Thyroid gland (tissue), 4 donors: ENCODE measurements at regions not wholly inside any gene's neighbourhood (a gene's known extent, or its start where the extent isn't known, plus 50 kb on each side); places are given as distances from the start of the nearest gene placed in this dataset.

Source experiments
- DNase-seq, 2 donors: peaks; one replicate each; pipeline ENCODE4 v3.0.0-alpha.2; 2019
- H3K27ac ChIP-seq, 3 donors: fragments of 200-600 bp; sonication (generic); 1 replicate in 2 of 3; 2 replicates in 1 of 3; pipeline ENCODE4 v1.5.1; 2016 to 2019; ENCODE audit warnings: mild to moderate bottlenecking in 1 of 3, moderate library complexity in 1 of 3
- H3K27me3 ChIP-seq: fragments of 200-600 bp; sonication (generic); one replicate; pipeline ENCODE4 v1.5.1; 2019
- H3K36me3 ChIP-seq, 2 donors: fragments of 200-600 bp; sonication (generic); one replicate each; pipeline ENCODE4 v1.5.1; 2016 to 2019
- H3K4me1 ChIP-seq, 2 donors: fragments of 200-600 bp; sonication (generic); one replicate each; pipeline ENCODE4 v1.5.1; 2017 to 2019
- H3K4me3 ChIP-seq, 3 donors: fragments of 200-600 bp; sonication (generic); replicated peaks in 1 of 3; 1 replicate in 2 of 3; 2 replicates in 1 of 3; pipeline ENCODE4 v1.5.1; 2016; ENCODE audit warnings: mild to moderate bottlenecking in 1 of 3
- H3K9me3 ChIP-seq: fragments of 200-600 bp; sonication (generic); one replicate; pipeline ENCODE4 v1.5.1; 2017
- CTCF ChIP-seq, 6 experiments: fragments of 200-600 bp in 3 of 6; fragments of 450-650 bp in 3 of 6; sonication (generic) in 3 of 6; IDR thresholded peaks; one replicate each; pipeline ENCODE4 v1.5.1; 2016 to 2019; ENCODE audit warnings: antibody characterized with exemption in 6 of 6, mild to moderate bottlenecking in 2 of 6, inconsistent platforms in 1 of 6, moderate library complexity in 1 of 6
- POLR2A ChIP-seq, 2 donors: fragments of 450-650 bp; IDR thresholded peaks; one replicate each; pipeline ENCODE4 v1.6.1; 2017; ENCODE audit warnings: antibody characterized with exemption in 2 of 2, mild to moderate bottlenecking in 2 of 2, moderate library complexity in 1 of 2
- WGBS, 2 donors: methylation state at CpG; one replicate each; pipeline ENCODE4 v1.1.5; 2017; 5-methylcytosine and 5-hydroxymethylcytosine counted together
- intact Hi-C: fragments of 100-400 bp; cut with DNase I; formaldehyde crosslinking; loops from one replicate; pipeline ENCODE4 v1.15.1; 2023

- H3K4me3 ChIP-seq: no peak overlapping the region
- intact Hi-C loops: no loop called here
- no peak overlapping the region for H3K27ac ChIP-seq
- DNase-seq: no peak
- H3K36me3 ChIP-seq: no peaks in the 10 kb centered on the region
- 93 to 100% methylated on average over 1 to 2 of the region's 2 CpGs for WGBS, 2 donors
- H3K9me3 ChIP-seq: no peaks in the 10 kb centered on the region
- no peaks in the 10 kb centered on the region for H3K27me3 ChIP-seq
- TF ChIP-seq CTCF (IDR thresholded peaks at IDR 0.05) (no peak), POLR2A (IDR thresholded peaks at IDR 0.05) (no peak)
- peaks cover 0 to 5% of the 10 kb centered on the region in 2 donors for H3K4me1 ChIP-seq
Observed at GRCh38 chr1:234840253-234840652, 230.3 kb upstream of the IRF2BP2 start.

GRCh38 chr1:234839663-234840062 lies 229.7 kb upstream of the IRF2BP2 start:
- intact Hi-C loops: no loop called here
- Histone ChIP-seq H3K36me3 (no peaks in the 10 kb centered on the region), H3K4me3 (no peak overlapping the region), H3K27me3 (no peaks in the 10 kb centered on the region), H3K27ac (no peak overlapping the region), H3K4me1 (peaks cover 0 to 5% of the 10 kb centered on the region in 2 donors), H3K9me3 (no peaks in the 10 kb centered on the region)
- no peak for DNase-seq
- TF ChIP-seq POLR2A (IDR thresholded peaks at IDR 0.05): no peak
- TF ChIP-seq CTCF (IDR thresholded peaks at IDR 0.05): no peak
- 94 to 100% methylated on average over 2 of the region's 2 CpGs for WGBS, 2 donors

GRCh38 chr1:234838820-234839219 lies 228.8 kb upstream of the IRF2BP2 start:
- intact Hi-C loops: no loop called here
- Histone ChIP-seq H3K4me1 (peaks cover 0 to 5% of the 10 kb centered on the region in 2 donors), H3K36me3 (no peaks in the 10 kb centered on the region), H3K27me3 (no peaks in the 10 kb centered on the region), H3K9me3 (no peaks in the 10 kb centered on the region), H3K4me3 (no peak overlapping the region), H3K27ac (no peak overlapping the region)
- WGBS, 2 donors: 94 to 100% methylated on average over 1 of the region's 1 CpG
- TF ChIP-seq CTCF (IDR thresholded peaks at IDR 0.05) (no peak), POLR2A (IDR thresholded peaks at IDR 0.05) (no peak)
- DNase-seq: no peak

GRCh38 chr1:234838182-234838581 lies 228.2 kb upstream of the IRF2BP2 start:
- 89% methylated on average over 1 of the region's 1 CpG; no CpG with 5 or more reads in 1 of the 2 donors for WGBS, 2 donors
- no peaks in the 10 kb centered on the region for H3K36me3 ChIP-seq
- no peaks in the 10 kb centered on the region for H3K9me3 ChIP-seq
- peaks cover 0 to 5% of the 10 kb centered on the region in 2 donors for H3K4me1 ChIP-seq
- H3K27ac ChIP-seq: no peak overlapping the region
- no peak for DNase-seq
- no peaks in the 10 kb centered on the region for H3K27me3 ChIP-seq
- intact Hi-C loops: no loop called here
- TF ChIP-seq CTCF (IDR thresholded peaks at IDR 0.05) (no peak), POLR2A (IDR thresholded peaks at IDR 0.05) (no peak)
- no peak overlapping the region for H3K4me3 ChIP-seq

- no peak for DNase-seq
- Histone ChIP-seq H3K4me1 (peaks cover 0 to 1% of the 10 kb centered on the region in 2 donors), H3K36me3 (no peaks in the 10 kb centered on the region)
Observed at GRCh38 chr1:234837713-234838112, 227.7 kb upstream of the IRF2BP2 start.

More at GRCh38 chr1:234837713-234838112, 227.7 kb upstream of the IRF2BP2 start:
- Histone ChIP-seq H3K27me3 (no peaks in the 10 kb centered on the region), H3K9me3 (no peaks in the 10 kb centered on the region), H3K27ac (no peak overlapping the region), H3K4me3 (no peak overlapping the region)
- intact Hi-C loops: no loop called here
- TF ChIP-seq POLR2A (IDR thresholded peaks at IDR 0.05): no peak
- TF ChIP-seq CTCF (IDR thresholded peaks at IDR 0.05): no peak
